CD4-positive, alpha-beta T cell (primary cell): ENCODE measurements at regions not wholly inside any gene's neighbourhood (a gene's known extent, or its start where the extent isn't known, plus 50 kb on each side); places are given as distances from the start of the nearest gene placed in this dataset.

Experiments
- ATAC-seq: fragments of 200-7000 bp; cut with Tn5 transposase; one replicate; pipeline ENCODE4 v1.10.0; 2022; ENCODE audit warnings: mild to moderate bottlenecking; ENCODE audit not compliant: poor library complexity
- CTCF ChIA-PET: fragments of 350-600 bp; sonication (Branson Sonifier 250); formaldehyde crosslinking; loops from one replicate; lab custom pipeline; 2021; ENCODE audit warnings: antibody characterized with exemption, inconsistent platforms; lab: Charles Lee
- POLR2A ChIA-PET: fragments of 350-600 bp; sonication (Branson Sonifier 250); formaldehyde crosslinking; loops from one replicate; lab custom pipeline; 2021; ENCODE audit warnings: antibody characterized with exemption, inconsistent platforms; lab: Charles Lee
- DNase-seq, 14 experiments: peaks; one replicate each; pipeline ENCODE4 v3.0.0-alpha.2; 2013 to 2020; ENCODE audit warnings: mixed read lengths in 2 of 14
- H3K27ac ChIP-seq, 2 donors: one replicate each; pipeline versions ENCODE4 v1.5.1 to v1.7.0; 2013; ENCODE audit warnings: low read length in 2 of 2, low read depth in 1 of 2, mild to moderate bottlenecking in 1 of 2
- H3K27me3 ChIP-seq, 2 experiments: 1 replicate in 1 of 2; 2 replicates in 1 of 2; pipeline versions ENCODE4 v1.6.1 to v1.7.0; 2013; ENCODE audit warnings: low read length in 2 of 2, control low read depth in 1 of 2, mild to moderate bottlenecking in 1 of 2, moderate library complexity in 1 of 2; ENCODE audit not compliant: insufficient read depth in 2 of 2, control insufficient read depth in 1 of 2
- H3K36me3 ChIP-seq: one replicate; pipeline ENCODE4 v1.6.1; 2013; ENCODE audit warnings: low read length, control low read depth; ENCODE audit not compliant: insufficient read depth
- H3K4me1 ChIP-seq: one replicate; pipeline ENCODE4 v1.6.1; 2013; ENCODE audit warnings: low read length, control low read depth; ENCODE audit not compliant: insufficient read depth
- H3K4me3 ChIP-seq: one replicate; pipeline ENCODE4 v1.5.1; 2013; ENCODE audit warnings: mild to moderate bottlenecking, low read length, moderate library complexity
- H3K9me3 ChIP-seq, 2 experiments: 1 replicate in 1 of 2; 2 replicates in 1 of 2; pipeline versions ENCODE4 v1.6.1 to v1.7.0; 2013; ENCODE audit warnings: low read length in 2 of 2, mild to moderate bottlenecking in 2 of 2, control low read depth in 1 of 2, moderate library complexity in 1 of 2; ENCODE audit not compliant: control insufficient read depth in 1 of 2, insufficient read depth in 1 of 2
- H3K27ac Mint-ChIP-seq: one replicate; pipeline ENCODE4 v1.8.0; 2020; ENCODE audit warnings: mixed read lengths
- H3K27me3 Mint-ChIP-seq: one replicate; pipeline ENCODE4 v1.8.0; 2021; ENCODE audit warnings: mixed read lengths
- H3K36me3 Mint-ChIP-seq: one replicate; pipeline ENCODE4 v1.8.0; 2021; ENCODE audit warnings: low read depth, mixed read lengths
- H3K4me1 Mint-ChIP-seq: one replicate; pipeline ENCODE4 v1.8.0; 2021; ENCODE audit warnings: low read depth, mixed read lengths
- H3K4me3 Mint-ChIP-seq: one replicate; pipeline ENCODE4 v1.8.0; 2020; ENCODE audit warnings: mild to moderate bottlenecking, mixed read lengths
- H3K9me3 Mint-ChIP-seq: one replicate; pipeline ENCODE4 v1.8.0; 2020; ENCODE audit warnings: mixed read lengths
- intact Hi-C, 2 experiments: fragments of 100-400 bp; cut with DNase I in 1 of 2; cut with micrococcal nuclease in 1 of 2; formaldehyde crosslinking; loops; one replicate each; pipeline versions ENCODE4 v1.15.1 to v1.9.0; 2023 to 2025; cut with DNase I, micrococcal nuclease
- TF ChIP-seq, protein P1 (sequence below): fragments of 200-600 bp; IDR thresholded peaks from one replicate; pipeline ENCODE4 v1.8.0; 2022; ENCODE audit warnings: antibody characterized with exemption, mild to moderate bottlenecking

DNA sequence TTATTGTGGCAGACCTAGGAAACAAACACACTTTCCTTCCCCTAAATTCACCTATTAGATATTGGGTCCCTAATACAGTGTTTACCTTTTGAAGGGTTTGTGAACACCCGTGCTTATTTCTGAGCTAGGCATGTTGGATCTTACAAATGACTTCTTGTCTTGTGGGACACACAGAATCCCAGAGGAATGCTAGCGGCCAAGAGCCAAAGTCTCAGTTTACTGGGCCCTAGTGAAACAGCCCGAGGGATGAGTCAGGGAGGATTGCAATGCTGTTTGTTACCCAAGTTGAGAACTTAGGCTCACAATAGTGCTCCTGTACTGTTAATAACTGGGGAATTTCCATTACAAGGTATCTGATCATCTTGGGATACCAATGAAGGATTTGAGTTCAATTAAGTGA is 100.1 kb upstream of the AKT3 start:
- Mint-ChIP-seq H3K27ac (no peak overlapping the region), H3K36me3 (no peaks in the 10 kb centered on the region), H3K27me3 (no peaks in the 10 kb centered on the region), H3K4me1 (no peaks in the 10 kb centered on the region), H3K4me3 (no peak overlapping the region), H3K9me3 (no peaks in the 10 kb centered on the region)
- TF ChIP-seq, protein P1, sequence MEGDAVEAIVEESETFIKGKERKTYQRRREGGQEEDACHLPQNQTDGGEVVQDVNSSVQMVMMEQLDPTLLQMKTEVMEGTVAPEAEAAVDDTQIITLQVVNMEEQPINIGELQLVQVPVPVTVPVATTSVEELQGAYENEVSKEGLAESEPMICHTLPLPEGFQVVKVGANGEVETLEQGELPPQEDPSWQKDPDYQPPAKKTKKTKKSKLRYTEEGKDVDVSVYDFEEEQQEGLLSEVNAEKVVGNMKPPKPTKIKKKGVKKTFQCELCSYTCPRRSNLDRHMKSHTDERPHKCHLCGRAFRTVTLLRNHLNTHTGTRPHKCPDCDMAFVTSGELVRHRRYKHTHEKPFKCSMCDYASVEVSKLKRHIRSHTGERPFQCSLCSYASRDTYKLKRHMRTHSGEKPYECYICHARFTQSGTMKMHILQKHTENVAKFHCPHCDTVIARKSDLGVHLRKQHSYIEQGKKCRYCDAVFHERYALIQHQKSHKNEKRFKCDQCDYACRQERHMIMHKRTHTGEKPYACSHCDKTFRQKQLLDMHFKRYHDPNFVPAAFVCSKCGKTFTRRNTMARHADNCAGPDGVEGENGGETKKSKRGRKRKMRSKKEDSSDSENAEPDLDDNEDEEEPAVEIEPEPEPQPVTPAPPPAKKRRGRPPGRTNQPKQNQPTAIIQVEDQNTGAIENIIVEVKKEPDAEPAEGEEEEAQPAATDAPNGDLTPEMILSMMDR = no peak
- no peaks in the 10 kb centered on the region for H3K4me1 ChIP-seq
- H3K9me3 ChIP-seq = no peaks in the 10 kb centered on the region
- no peak overlapping the region for H3K4me3 ChIP-seq
- CTCF ChIA-PET = no interaction called here
- no peak for DNase-seq
- POLR2A ChIA-PET = no interaction called here
- H3K27ac ChIP-seq = no peak overlapping the region
- intact Hi-C loops = no loop called here
- H3K36me3 ChIP-seq = no peaks in the 10 kb centered on the region
- H3K27me3 ChIP-seq = no peaks in the 10 kb centered on the region
- no peak for ATAC-seq

DNA sequence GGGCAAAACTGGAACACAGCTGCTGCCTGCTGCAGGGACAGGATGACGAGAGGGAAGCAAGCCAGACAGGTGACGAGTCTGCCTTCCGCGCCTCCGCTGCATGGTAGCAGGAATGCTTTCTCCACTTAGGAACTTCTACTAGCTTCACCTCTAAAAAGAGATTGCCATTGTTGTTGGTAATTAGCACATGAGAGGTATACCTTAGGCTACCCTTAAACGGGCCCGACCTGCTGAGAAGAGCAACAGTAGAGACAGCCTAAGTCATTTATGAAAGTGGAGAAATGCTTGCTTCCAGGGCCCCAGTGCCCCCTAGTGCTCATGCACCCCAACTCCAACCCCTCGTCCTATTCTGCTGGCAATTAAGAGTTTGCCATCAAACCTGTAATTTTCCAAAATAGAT is 96.9 kb upstream of the AKT3 start:
- no peaks in the 10 kb centered on the region for H3K27me3 Mint-ChIP-seq
- ATAC-seq = peak; percentile 55
- TF ChIP-seq, protein P1 = peak; percentile 75
- peak; percentile 12 to 64 (median 32) for DNase-seq
- H3K36me3 Mint-ChIP-seq = no peaks in the 10 kb centered on the region
- no peaks in the 10 kb centered on the region for H3K9me3 ChIP-seq
- intact Hi-C loops = loop anchor here (1.0 to 5.0 kb wide), 6 partner anchors 239 to 603 kb away; no protein-coding TSS in a partner anchor
- H3K4me1 ChIP-seq = no peaks in the 10 kb centered on the region
- no peak overlapping the region for H3K4me3 Mint-ChIP-seq
- POLR2A ChIA-PET = no interaction called here
- no peaks in the 10 kb centered on the region for H3K27me3 ChIP-seq
- no peak overlapping the region for H3K27ac Mint-ChIP-seq
- CTCF ChIA-PET = no interaction called here
- H3K36me3 ChIP-seq = no peaks in the 10 kb centered on the region
- no peak overlapping the region for H3K27ac ChIP-seq
- H3K9me3 Mint-ChIP-seq = no peaks in the 10 kb centered on the region
- no peak overlapping the region for H3K4me3 ChIP-seq
- H3K4me1 Mint-ChIP-seq = no peaks in the 10 kb centered on the region

DNA sequence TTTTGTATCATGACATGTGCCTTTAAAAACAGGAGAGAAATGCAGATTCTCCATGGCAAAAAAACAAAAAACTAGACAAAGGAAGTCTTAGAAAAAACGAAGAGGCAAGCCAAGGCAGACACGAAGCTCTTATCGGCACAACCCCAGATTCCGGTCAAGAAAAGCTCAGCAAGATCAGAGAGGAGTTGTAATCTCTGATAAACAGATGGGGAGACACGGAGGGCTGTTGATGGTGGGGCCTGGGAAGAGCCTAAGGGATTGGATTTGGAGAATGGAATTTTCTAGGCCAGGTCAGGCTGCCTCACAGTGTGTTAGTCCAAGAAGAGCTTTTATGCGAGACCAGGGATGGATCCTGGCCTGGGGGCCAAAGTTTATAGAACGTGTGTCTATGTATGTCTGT is 96.2 kb upstream of the AKT3 start:
- no peak overlapping the region for H3K27ac ChIP-seq
- H3K27me3 Mint-ChIP-seq = no peaks in the 10 kb centered on the region
- no peaks in the 10 kb centered on the region for H3K4me1 ChIP-seq
- ChIA-PET POLR2A (no interaction called here), CTCF (no interaction called here)
- H3K27me3 ChIP-seq = no peaks in the 10 kb centered on the region
- H3K27ac Mint-ChIP-seq = no peak overlapping the region
- TF ChIP-seq, protein P1 = no peak
- H3K36me3 Mint-ChIP-seq = no peaks in the 10 kb centered on the region
- no peak overlapping the region for H3K4me3 ChIP-seq
- intact Hi-C loops = loop anchor here (2.0 to 5.0 kb wide), 4 partner anchors 239 to 601 kb away; no protein-coding TSS in a partner anchor
- H3K4me3 Mint-ChIP-seq = no peak overlapping the region
- no peak for ATAC-seq
- H3K9me3 ChIP-seq = no peaks in the 10 kb centered on the region
- no peaks in the 10 kb centered on the region for H3K9me3 Mint-ChIP-seq
- H3K4me1 Mint-ChIP-seq = no peaks in the 10 kb centered on the region
- H3K36me3 ChIP-seq = no peaks in the 10 kb centered on the region
- DNase-seq = no peak
